Right ventricle myocardium inferior (tissue), 1 donor: ENCODE measurements at regions not wholly inside any gene's neighbourhood (a gene's known extent, or its start where the extent isn't known, plus 50 kb on each side); places are given as distances from the start of the nearest gene placed in this dataset.
A peak's percentile ranks its signal among the peaks of the same experiment; 100 is the strongest.

Experiments
- ATAC-seq: fragments of 200-7000 bp; cut with Tn5 transposase; one replicate; pipeline ENCODE4 v1.9.1; 2020; ENCODE audit warnings: mild to moderate bottlenecking, moderate library complexity
- DNase-seq: peaks from one replicate; pipeline ENCODE4 v3.0.0; 2021; ENCODE audit errors: missing footprints
- intact Hi-C: fragments of 100-400 bp; cut with DNase I; formaldehyde crosslinking; loops from one replicate; pipeline ENCODE4 v1.11.0; 2022
- donor health status: DM: no; HTN: yes; CAD: no; lungs with severe emphysema.

- intact Hi-C loops: no loop called here
- DNase-seq (no peak), ATAC-seq (no peak)
Observed at GRCh38 chr4:134028421-134028820, 173.2 kb downstream of the PABPC4L start.

GRCh38 chr4:134027931-134028330, 173.7 kb downstream of the PABPC4L start:
- DNase-seq: no peak
- intact Hi-C loops: no loop called here
- no peak for ATAC-seq

GRCh38 chr4:134024251-134024650, 177.3 kb downstream of the PABPC4L start:
- ATAC-seq (no peak), DNase-seq (no peak)
- intact Hi-C loops: no loop called here

GRCh38 chr4:134019657-134020056, 181.9 kb downstream of the PABPC4L start:
- ATAC-seq: no peak
- intact Hi-C loops: no loop called here
- DNase-seq: no peak

GRCh38 chr4:134018846-134019245, 182.7 kb downstream of the PABPC4L start:
- ATAC-seq: no peak
- intact Hi-C loops: no loop called here
- DNase-seq: no peak

GRCh38 chr4:134001057-134001456, 200.5 kb downstream of the PABPC4L start:
- intact Hi-C loops: no loop called here
- DNase-seq: no peak
- no peak for ATAC-seq

GRCh38 chr4:133997436-133997835, 204.2 kb downstream of the PABPC4L start:
- intact Hi-C loops: no loop called here

GRCh38 chr4:133996431-133997121, 205.0 kb downstream of the PABPC4L start:
- ATAC-seq: no peak
- no peak for DNase-seq
- intact Hi-C loops: no loop called here

More at GRCh38 chr4:133997436-133997835, 204.2 kb downstream of the PABPC4L start:
- DNase-seq (no peak), ATAC-seq (no peak)

GRCh38 chr4:133995243-133995960, 206.2 kb downstream of the PABPC4L start:
- ATAC-seq (no peak), DNase-seq (no peak)
- intact Hi-C loops: no loop called here

- DNase-seq: no peak
- intact Hi-C loops: no loop called here
- ATAC-seq: no peak
Observed at GRCh38 chr4:133982533-133983224, 218.9 kb downstream of the PABPC4L start.

GRCh38 chr4:133981327-133981726, 220.3 kb downstream of the PABPC4L start:
- DNase-seq: no peak
- no peak for ATAC-seq
- intact Hi-C loops: no loop called here

GRCh38 chr4:133972586-133972985, 229.0 kb downstream of the PABPC4L start:
- DNase-seq (no peak), ATAC-seq (no peak)
- intact Hi-C loops: no loop called here

GRCh38 chr4:133969202-133969848, 232.3 kb downstream of the PABPC4L start:
- no peak for ATAC-seq
- no peak for DNase-seq
- intact Hi-C loops: no loop called here

GRCh38 chr4:133968174-133968573, 233.4 kb downstream of the PABPC4L start:
- DNase-seq: no peak
- intact Hi-C loops: no loop called here
- peak; percentile 91 for ATAC-seq

GRCh38 chr4:133960975-133961374, 240.6 kb downstream of the PABPC4L start:
- intact Hi-C loops: no loop called here

GRCh38 chr4:133943081-133943480, 258.5 kb downstream of the PABPC4L start:
- intact Hi-C loops: no loop called here
- ATAC-seq: no peak
- no peak for DNase-seq

More at GRCh38 chr4:133960975-133961374, 240.6 kb downstream of the PABPC4L start:
- DNase-seq (no peak), ATAC-seq (no peak)

GRCh38 chr4:133938061-133938460, 263.5 kb downstream of the PABPC4L start:
- ATAC-seq (no peak), DNase-seq (no peak)
- intact Hi-C loops: no loop called here

- DNase-seq (no peak), ATAC-seq (no peak)
- intact Hi-C loops: no loop called here
Observed at GRCh38 chr4:133929531-133930239, 271.9 kb downstream of the PABPC4L start.
